ENCODE measurements at regions not wholly inside any gene's neighbourhood (a gene's known extent, or its start where the extent isn't known, plus 50 kb on each side); places are given as distances from the start of the nearest gene placed in this dataset.

GRCh38 chr6:159103396-159104162 lies 58.8 kb upstream of the TAGAP start:
- TF ChIP-seq SIN3A (conservative IDR thresholded peaks at IDR 0.05 in 1 of 2, IDR thresholded peaks at IDR 0.05 in 1 of 2; ENCODE audit: low read depth in 1 of 2, low read length in 2 of 2) (no peak), CBX5 (IDR thresholded peaks at IDR 0.05; ENCODE audit: low read depth, low read length) (no peak), POLR2A (IDR thresholded peaks at IDR 0.05; ENCODE audit: control extremely low read depth in 1 of 2, low read depth in 2 of 2, low read length in 2 of 2) (no peak), CHD1 (IDR thresholded peaks at IDR 0.05; ENCODE audit: low read depth, low read length) (no peak), YY1 (IDR thresholded peaks at IDR 0.05; ENCODE audit: low read depth, low read length) (no peak), BRCA1 (IDR thresholded peaks at IDR 0.05; ENCODE audit: low read depth, low read length) (no peak), KDM1A (IDR thresholded peaks at IDR 0.05; ENCODE audit: borderline replicate concordance, low read length) (no peak), SP1 (IDR thresholded peaks at IDR 0.05; ENCODE audit: low read depth, low read length) (no peak), CTCF (IDR thresholded peaks at IDR 0.05; ENCODE audit: control extremely low read depth in 1 of 3, insufficient read depth in 1 of 3, low read depth in 1 of 3, low read length in 3 of 3) (no peak), ATF3 (IDR thresholded peaks at IDR 0.05; ENCODE audit: insufficient read depth, low read depth, low read length) (no peak), TEAD4 (IDR thresholded peaks at IDR 0.05; ENCODE audit: low read depth, low read length) (no peak), MAX (IDR thresholded peaks at IDR 0.05) (no peak), POLR2AphosphoS5 (IDR thresholded peaks at IDR 0.05; ENCODE audit: low read depth, low read length) (no peak), HDAC2 (IDR thresholded peaks at IDR 0.05; ENCODE audit: borderline replicate concordance in 1 of 2, low read depth in 2 of 2, low read length in 2 of 2) (no peak)

All from H1 (cell line).